ENCODE measurements at regions not wholly inside any gene's neighbourhood (a gene's known extent, or its start where the extent isn't known, plus 50 kb on each side); places are given as distances from the start of the nearest gene placed in this dataset.

- Histone ChIP-seq H3K27me3 (ENCODE audit: control insufficient read depth, insufficient read depth, low read length, poor library complexity, severe bottlenecking) (no peaks in the 10 kb centered on the region), H3K27ac (ENCODE audit: low read depth, low read length) (no peak overlapping the region), H3K4me1 (ENCODE audit: control insufficient read depth, insufficient read depth, low read length) (no peaks in the 10 kb centered on the region), H3K4me3 (ENCODE audit: low read length) (no peak overlapping the region), H3K9ac (ENCODE audit: extremely low read depth, low read length, poor library complexity, severe bottlenecking) (no peak overlapping the region), H3K36me3 (ENCODE audit: control insufficient read depth, insufficient read depth, low read length) (no peaks in the 10 kb centered on the region), H3K9me3 (ENCODE audit: control insufficient read depth, low read length) (no peaks in the 10 kb centered on the region)
- no peak for DNase-seq
- no peak for TF ChIP-seq CTCF (conservative IDR thresholded peaks at IDR 0.05)
- Mint-ChIP-seq H3K4me1 (peaks cover 26% of the 10 kb centered on the region), H3K27me3 (ENCODE audit: insufficient read depth) (peaks cover 39% of the 10 kb centered on the region), H3K27ac (no peak overlapping the region), H3K4me3 (no peak overlapping the region), H3K36me3 (ENCODE audit: low read depth) (no peaks in the 10 kb centered on the region), H3K9me3 (peaks cover 5% of the 10 kb centered on the region)
- WGBS, 2 experiments (ENCODE audit: insufficient coverage in 1 of 2, insufficient read length in 1 of 2), result 93% methylated on average over 1 of the region's 1 CpG; no CpG with 5 or more reads in 1 of the 2 experiments
Observed at GRCh38 chrX:39829965-39830364, 267.8 kb downstream of the BCOR start.

DNA sequence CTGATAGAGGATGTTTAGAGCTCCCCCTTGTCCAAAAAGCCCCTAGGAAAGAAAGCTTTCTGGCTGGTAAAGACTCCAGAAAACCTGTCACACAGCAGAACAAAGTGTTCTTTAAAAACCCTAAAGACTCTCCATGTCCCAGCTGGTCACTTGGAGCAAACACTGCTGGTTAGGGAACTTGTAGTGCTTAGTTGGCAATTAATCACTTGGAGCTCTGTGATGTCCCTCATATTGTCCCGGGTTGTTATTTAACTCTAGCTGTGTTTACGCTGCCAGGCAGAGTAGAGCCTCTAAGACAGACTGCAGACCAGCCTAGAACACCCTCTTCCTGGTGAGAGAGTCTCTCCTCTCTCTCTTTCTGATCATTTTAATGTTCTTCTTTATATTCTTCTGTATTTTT lies 267.3 kb downstream of the BCOR start:
- Histone ChIP-seq H3K27me3 (ENCODE audit: control insufficient read depth, insufficient read depth, low read length, poor library complexity, severe bottlenecking) (no peaks in the 10 kb centered on the region), H3K36me3 (ENCODE audit: control insufficient read depth, insufficient read depth, low read length) (no peaks in the 10 kb centered on the region), H3K27ac (ENCODE audit: low read depth, low read length) (no peak overlapping the region), H3K9ac (ENCODE audit: extremely low read depth, low read length, poor library complexity, severe bottlenecking) (no peak overlapping the region), H3K9me3 (ENCODE audit: control insufficient read depth, low read length) (no peaks in the 10 kb centered on the region), H3K4me1 (ENCODE audit: control insufficient read depth, insufficient read depth, low read length) (no peaks in the 10 kb centered on the region), H3K4me3 (ENCODE audit: low read length) (no peak overlapping the region)
- Mint-ChIP-seq H3K4me3 (no peak overlapping the region), H3K36me3 (ENCODE audit: low read depth) (no peaks in the 10 kb centered on the region), H3K9me3 (peaks cover 7% of the 10 kb centered on the region), H3K4me1 (peaks cover 22% of the 10 kb centered on the region), H3K27ac (no peak overlapping the region), H3K27me3 (ENCODE audit: insufficient read depth) (peaks cover 38% of the 10 kb centered on the region)
- WGBS, 2 experiments (ENCODE audit: insufficient coverage in 1 of 2, insufficient read length in 1 of 2), result 86% methylated on average over 2 of the region's 2 CpGs; no CpG with 5 or more reads in 1 of the 2 experiments
- TF ChIP-seq CTCF (conservative IDR thresholded peaks at IDR 0.05), result no peak
- DNase-seq, result no peak

DNA sequence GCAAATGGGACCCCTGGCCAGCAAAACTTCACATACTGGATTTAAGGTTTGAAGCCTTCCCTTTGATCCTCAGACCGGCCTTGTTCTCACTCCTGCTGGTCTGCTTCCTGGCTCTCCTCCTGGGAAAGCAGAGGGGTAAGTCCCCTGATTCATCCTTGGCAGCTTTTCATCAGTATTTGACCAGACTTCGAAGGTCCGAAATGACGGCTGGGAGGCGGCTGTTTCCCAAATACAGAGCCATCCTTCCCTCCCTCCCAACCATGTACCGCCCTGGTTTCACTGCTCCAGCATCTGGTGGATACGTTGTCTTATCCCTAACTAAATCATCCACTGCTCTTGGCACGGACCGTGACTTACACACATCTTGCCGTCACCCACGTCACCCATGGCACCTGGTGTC lies 265.5 kb downstream of the BCOR start:
- H3K4me1 Mint-ChIP-seq, result peaks cover 10% of the 10 kb centered on the region
- peaks cover 7% of the 10 kb centered on the region for H3K9me3 Mint-ChIP-seq
- H3K4me1 ChIP-seq (ENCODE audit: control insufficient read depth, insufficient read depth, low read length), result no peaks in the 10 kb centered on the region
- peaks cover 27% of the 10 kb centered on the region for H3K27me3 Mint-ChIP-seq (ENCODE audit: insufficient read depth)
- 85% methylated on average over 11 of the region's 11 CpGs; no CpG with 5 or more reads in 1 of the 2 experiments for WGBS, 2 experiments (ENCODE audit: insufficient coverage in 1 of 2, insufficient read length in 1 of 2)
- H3K36me3 Mint-ChIP-seq (ENCODE audit: low read depth), result no peaks in the 10 kb centered on the region
- H3K4me3 ChIP-seq (ENCODE audit: low read length), result no peak overlapping the region
- DNase-seq, result no peak
- H3K27me3 ChIP-seq (ENCODE audit: control insufficient read depth, insufficient read depth, low read length, poor library complexity, severe bottlenecking), result no peaks in the 10 kb centered on the region
- no peaks in the 10 kb centered on the region for H3K9me3 ChIP-seq (ENCODE audit: control insufficient read depth, low read length)
- no peak overlapping the region for H3K27ac ChIP-seq (ENCODE audit: low read depth, low read length)
- no peak for TF ChIP-seq CTCF (conservative IDR thresholded peaks at IDR 0.05)
- H3K27ac Mint-ChIP-seq, result no peak overlapping the region
- H3K9ac ChIP-seq (ENCODE audit: extremely low read depth, low read length, poor library complexity, severe bottlenecking), result no peak overlapping the region
- no peak overlapping the region for H3K4me3 Mint-ChIP-seq
- no peaks in the 10 kb centered on the region for H3K36me3 ChIP-seq (ENCODE audit: control insufficient read depth, insufficient read depth, low read length)

All from endodermal cell (in vitro differentiated cells).